T-helper 1 cell treated with Interleukin-12 subunit alpha and Interleukin-12 subunit beta and Interleukin-4 antibody, amounts not matched to agents 30 μg/mL and 1 μg/mL, for 36 hours (primary cell): ENCODE measurements at regions not wholly inside any gene's neighbourhood (a gene's known extent, or its start where the extent isn't known, plus 50 kb on each side); places are given as distances from the start of the nearest gene placed in this dataset.

Experiments used
- H3K27ac Mint-ChIP-seq: one replicate; pipeline ENCODE4 v1.8.0; 2021; ENCODE audit warnings: mild to moderate bottlenecking, mixed read lengths
- H3K27me3 Mint-ChIP-seq: one replicate; pipeline ENCODE4 v1.8.0; 2021; ENCODE audit warnings: low read depth, mixed read lengths
- H3K36me3 Mint-ChIP-seq: one replicate; pipeline ENCODE4 v1.8.0; 2021; ENCODE audit warnings: low read depth, mixed read lengths
- H3K4me1 Mint-ChIP-seq: one replicate; pipeline ENCODE4 v1.8.0; 2021; ENCODE audit warnings: low read depth, mixed read lengths
- H3K4me3 Mint-ChIP-seq: one replicate; pipeline ENCODE4 v1.8.0; 2021; ENCODE audit warnings: mild to moderate bottlenecking, moderate library complexity, mixed read lengths
- H3K9me3 Mint-ChIP-seq: one replicate; pipeline ENCODE4 v1.8.0; 2021; ENCODE audit warnings: mixed read lengths

- no peaks in the 10 kb centered on the region for H3K4me1 Mint-ChIP-seq
Observed at GRCh38 chr22:22746061-22746962, 101.9 kb downstream of the GGTLC2 start.

GRCh38 chr22:22746963-22747933 is 102.8 kb downstream of the GGTLC2 start:
- Mint-ChIP-seq H3K36me3 (no peaks in the 10 kb centered on the region), H3K4me3 (no peak overlapping the region), H3K27me3 (peaks cover 12% of the 10 kb centered on the region), H3K4me1 (no peaks in the 10 kb centered on the region), H3K27ac (no peak overlapping the region), H3K9me3 (no peaks in the 10 kb centered on the region)

More at GRCh38 chr22:22746061-22746962, 101.9 kb downstream of the GGTLC2 start:
- no peaks in the 10 kb centered on the region for H3K36me3 Mint-ChIP-seq
- H3K27ac Mint-ChIP-seq = no peak overlapping the region
- peaks cover 20% of the 10 kb centered on the region for H3K27me3 Mint-ChIP-seq
- no peak overlapping the region for H3K4me3 Mint-ChIP-seq
- H3K9me3 Mint-ChIP-seq = no peaks in the 10 kb centered on the region

DNA sequence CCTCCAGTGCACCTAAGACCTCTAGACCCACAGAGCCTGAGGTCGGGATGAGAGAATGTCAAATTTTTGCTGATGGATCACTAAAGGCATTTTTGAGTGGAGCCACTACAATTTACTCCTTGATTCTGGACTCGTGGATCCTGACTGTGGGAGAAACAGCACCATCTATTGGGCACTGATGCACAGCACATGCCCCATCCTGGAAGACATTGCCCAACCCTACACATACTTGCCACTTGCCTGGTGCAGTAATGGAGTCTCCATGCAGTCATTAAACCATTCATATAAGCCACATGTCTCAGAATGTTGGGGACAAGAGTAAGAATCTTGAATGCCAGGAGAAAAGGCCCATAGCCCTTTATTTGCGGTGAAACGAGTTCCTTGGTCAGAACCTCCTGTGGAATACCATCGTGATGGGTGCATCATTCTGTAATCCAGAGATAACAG is 103.9 kb downstream of the GGTLC2 start:
- H3K4me1 Mint-ChIP-seq = no peaks in the 10 kb centered on the region
- H3K4me3 Mint-ChIP-seq = no peak overlapping the region
- H3K36me3 Mint-ChIP-seq = no peaks in the 10 kb centered on the region
- H3K27me3 Mint-ChIP-seq = peaks cover 8% of the 10 kb centered on the region
- no peaks in the 10 kb centered on the region for H3K9me3 Mint-ChIP-seq
- no peak overlapping the region for H3K27ac Mint-ChIP-seq

DNA sequence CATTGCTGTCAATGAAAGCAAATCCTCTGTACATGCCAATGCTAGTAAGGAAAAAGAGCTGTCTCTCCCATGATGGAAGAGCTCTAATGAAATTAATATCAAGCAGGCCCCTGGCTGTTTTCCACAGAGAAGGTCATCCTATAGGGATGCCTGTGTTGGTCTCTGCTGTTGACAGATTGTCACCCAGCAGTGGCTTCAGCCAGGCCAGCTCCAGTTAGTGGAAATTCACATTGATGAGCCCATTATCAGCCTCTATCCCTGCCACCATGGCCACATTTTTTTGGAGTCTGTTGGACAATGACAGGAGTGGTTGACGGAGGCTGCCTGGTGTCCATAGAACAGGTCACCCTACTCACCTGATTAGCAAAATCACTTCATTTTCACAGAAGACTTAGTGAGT is 104.3 kb downstream of the GGTLC2 start:
- Mint-ChIP-seq H3K27ac (no peak overlapping the region), H3K4me3 (no peak overlapping the region), H3K9me3 (no peaks in the 10 kb centered on the region), H3K36me3 (no peaks in the 10 kb centered on the region), H3K27me3 (peaks cover 3% of the 10 kb centered on the region), H3K4me1 (no peaks in the 10 kb centered on the region)

- no peaks in the 10 kb centered on the region for H3K36me3 Mint-ChIP-seq
- H3K27ac Mint-ChIP-seq = no peak overlapping the region
- no peaks in the 10 kb centered on the region for H3K4me1 Mint-ChIP-seq
- no peaks in the 10 kb centered on the region for H3K9me3 Mint-ChIP-seq
- H3K4me3 Mint-ChIP-seq = no peak overlapping the region
- no peaks in the 10 kb centered on the region for H3K27me3 Mint-ChIP-seq
Observed at GRCh38 chr22:22749167-22749758, 104.8 kb downstream of the GGTLC2 start.

- H3K4me3 Mint-ChIP-seq = no peak overlapping the region
- no peaks in the 10 kb centered on the region for H3K27me3 Mint-ChIP-seq
- no peaks in the 10 kb centered on the region for H3K4me1 Mint-ChIP-seq
- H3K36me3 Mint-ChIP-seq = no peaks in the 10 kb centered on the region
- no peaks in the 10 kb centered on the region for H3K9me3 Mint-ChIP-seq
- H3K27ac Mint-ChIP-seq = no peak overlapping the region
Observed at GRCh38 chr22:22750335-22751042, 106.1 kb downstream of the GGTLC2 start.

GRCh38 chr22:22751043-22751603 is 106.7 kb downstream of the GGTLC2 start:
- no peaks in the 10 kb centered on the region for H3K9me3 Mint-ChIP-seq
- H3K36me3 Mint-ChIP-seq = no peaks in the 10 kb centered on the region
- no peaks in the 10 kb centered on the region for H3K27me3 Mint-ChIP-seq
- H3K4me3 Mint-ChIP-seq = no peak overlapping the region
- H3K27ac Mint-ChIP-seq = no peak overlapping the region
- H3K4me1 Mint-ChIP-seq = no peaks in the 10 kb centered on the region

- Mint-ChIP-seq H3K4me3 (no peak overlapping the region), H3K4me1 (no peaks in the 10 kb centered on the region), H3K27ac (no peak overlapping the region), H3K27me3 (no peaks in the 10 kb centered on the region), H3K36me3 (no peaks in the 10 kb centered on the region), H3K9me3 (no peaks in the 10 kb centered on the region)
Observed at GRCh38 chr22:22752199-22752555, 107.8 kb downstream of the GGTLC2 start.

DNA sequence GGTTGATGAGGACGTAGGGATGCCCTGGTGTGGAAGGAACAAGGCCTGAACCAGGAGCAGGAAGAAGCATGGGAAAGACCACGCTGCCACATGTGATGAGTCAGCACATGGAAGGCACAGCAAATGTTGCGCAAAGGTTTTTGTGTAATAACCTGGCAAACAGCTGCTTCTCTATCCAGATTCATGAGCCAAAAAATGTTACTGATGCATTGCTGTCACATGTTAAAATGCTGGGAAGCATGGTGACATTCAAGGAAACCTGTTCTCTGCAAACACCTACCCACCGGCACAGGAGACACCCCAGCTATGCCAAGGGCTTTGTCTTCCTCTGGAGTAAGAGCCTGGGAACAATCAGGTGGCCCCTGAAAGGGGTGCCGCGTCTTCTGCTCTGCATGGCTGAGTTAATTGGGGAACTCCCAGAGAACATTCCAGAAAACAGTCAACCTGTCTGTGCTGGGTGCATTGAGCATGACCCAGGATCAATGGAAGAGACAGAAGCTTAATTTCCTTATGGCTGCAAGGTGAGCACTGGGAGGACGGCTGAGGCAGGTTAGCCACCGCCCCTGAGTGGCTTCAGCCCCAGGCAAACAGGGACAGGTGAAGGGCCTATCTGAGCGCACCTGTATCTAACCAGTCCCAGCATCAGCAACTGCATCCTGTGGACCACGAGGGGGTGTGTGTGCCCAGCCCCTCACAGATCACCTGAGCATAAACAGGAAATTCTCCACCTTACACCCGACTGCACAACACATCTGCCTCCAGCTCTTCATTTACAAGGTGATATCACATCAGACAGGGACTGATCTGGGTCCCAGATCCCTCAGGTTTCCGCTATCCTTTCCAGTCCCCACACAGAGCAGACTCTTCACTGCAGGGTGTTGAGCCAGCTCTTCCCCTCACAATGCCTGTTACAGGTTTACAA is 108.4 kb downstream of the GGTLC2 start:
- H3K9me3 Mint-ChIP-seq = no peaks in the 10 kb centered on the region

GRCh38 chr22:22753526-22754267 is 109.3 kb downstream of the GGTLC2 start:
- Mint-ChIP-seq H3K27me3 (no peaks in the 10 kb centered on the region), H3K36me3 (no peaks in the 10 kb centered on the region), H3K4me1 (no peaks in the 10 kb centered on the region), H3K4me3 (no peak overlapping the region), H3K27ac (no peak overlapping the region), H3K9me3 (no peaks in the 10 kb centered on the region)

More for the DNA sequence above, 108.4 kb downstream of the GGTLC2 start:
- Mint-ChIP-seq H3K27me3 (no peaks in the 10 kb centered on the region), H3K4me3 (no peak overlapping the region), H3K36me3 (no peaks in the 10 kb centered on the region), H3K4me1 (no peaks in the 10 kb centered on the region), H3K27ac (no peak overlapping the region)

- H3K27me3 Mint-ChIP-seq = no peaks in the 10 kb centered on the region
- no peaks in the 10 kb centered on the region for H3K4me1 Mint-ChIP-seq
- no peaks in the 10 kb centered on the region for H3K9me3 Mint-ChIP-seq
- no peak overlapping the region for H3K4me3 Mint-ChIP-seq
- H3K27ac Mint-ChIP-seq = no peak overlapping the region
- H3K36me3 Mint-ChIP-seq = no peaks in the 10 kb centered on the region
Observed at GRCh38 chr22:22754268-22754657, 109.8 kb downstream of the GGTLC2 start.

GRCh38 chr22:22754961-22755777 is 110.8 kb downstream of the GGTLC2 start:
- H3K4me1 Mint-ChIP-seq = no peaks in the 10 kb centered on the region
- no peak overlapping the region for H3K4me3 Mint-ChIP-seq
- no peaks in the 10 kb centered on the region for H3K36me3 Mint-ChIP-seq
- H3K9me3 Mint-ChIP-seq = no peaks in the 10 kb centered on the region
- H3K27me3 Mint-ChIP-seq = no peaks in the 10 kb centered on the region
- no peak overlapping the region for H3K27ac Mint-ChIP-seq
